T-helper 2 cell treated with Interferon-gamma antibody and Interleukin-4, amounts not matched to agents 5 μg/mL and 100 μg/mL, for 36 hours (primary cell): ENCODE measurements at regions not wholly inside any gene's neighbourhood (a gene's known extent, or its start where the extent isn't known, plus 50 kb on each side); places are given as distances from the start of the nearest gene placed in this dataset.

Experiments
- DNase-seq: peaks from one replicate; pipeline ENCODE4 v3.0.0; 2021; ENCODE audit warnings: low spot score
- H3K27ac Mint-ChIP-seq: one replicate; pipeline ENCODE4 v1.8.0; 2021; ENCODE audit warnings: mild to moderate bottlenecking, mixed read lengths
- H3K27me3 Mint-ChIP-seq: one replicate; pipeline ENCODE4 v1.8.0; 2021; ENCODE audit warnings: low read depth, mixed read lengths
- H3K36me3 Mint-ChIP-seq: one replicate; pipeline ENCODE4 v1.8.0; 2021; ENCODE audit warnings: low read depth, mixed read lengths
- H3K4me1 Mint-ChIP-seq: one replicate; pipeline ENCODE4 v1.8.0; 2021; ENCODE audit warnings: low read depth, mixed read lengths
- H3K4me3 Mint-ChIP-seq: one replicate; pipeline ENCODE4 v1.8.0; 2022; ENCODE audit warnings: mild to moderate bottlenecking, moderate library complexity, mixed read lengths
- H3K9me3 Mint-ChIP-seq: one replicate; pipeline ENCODE4 v1.8.0; 2021; ENCODE audit warnings: mixed read lengths

DNA sequence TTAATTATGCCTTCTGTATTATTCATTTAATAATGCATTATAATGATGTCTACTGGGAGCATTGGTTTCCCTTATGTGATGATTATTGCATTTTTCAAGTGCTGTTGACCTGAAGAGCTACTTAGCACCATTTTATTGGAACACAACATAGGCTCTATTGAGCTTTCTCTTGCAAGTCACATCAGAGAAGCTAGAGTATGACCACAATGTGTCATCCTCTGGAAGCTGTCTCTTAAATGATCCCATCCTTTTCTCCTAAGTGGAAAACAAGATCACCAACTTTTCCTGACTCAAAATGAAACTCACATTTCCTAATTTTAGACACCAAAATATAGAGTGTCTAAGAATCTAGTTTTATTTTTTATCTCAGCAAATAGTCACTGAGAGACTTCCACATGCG is 1451.9 kb downstream of the PCDH7 start:
- Mint-ChIP-seq H3K4me1 (no peaks in the 10 kb centered on the region), H3K9me3 (peaks cover 53% of the 10 kb centered on the region), H3K27ac (no peak overlapping the region), H3K36me3 (no peaks in the 10 kb centered on the region), H3K27me3 (no peaks in the 10 kb centered on the region), H3K4me3 (no peak overlapping the region)
- no peak for DNase-seq

DNA sequence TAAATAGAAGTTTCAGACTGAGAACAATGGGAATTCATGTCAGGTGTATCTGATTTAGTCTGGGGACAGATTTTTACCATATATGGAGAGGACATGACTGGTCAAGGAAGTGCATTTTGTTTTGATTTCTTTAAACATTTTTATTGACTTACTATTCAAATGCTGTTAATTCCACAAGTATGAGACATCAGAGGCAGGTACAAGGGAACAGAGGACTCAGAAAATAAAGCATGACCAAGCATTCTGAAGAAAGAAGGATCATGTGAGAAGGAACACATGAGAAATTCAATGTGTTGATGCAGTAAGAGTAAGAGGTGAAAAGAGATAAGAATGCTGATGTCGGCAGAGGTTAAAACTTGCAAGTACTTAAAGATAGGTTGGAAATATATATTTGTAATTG is 1452.6 kb downstream of the PCDH7 start:
- no peak for DNase-seq
- H3K27ac Mint-ChIP-seq = no peak overlapping the region
- no peak overlapping the region for H3K4me3 Mint-ChIP-seq
- no peaks in the 10 kb centered on the region for H3K27me3 Mint-ChIP-seq
- peaks cover 54% of the 10 kb centered on the region for H3K9me3 Mint-ChIP-seq
- H3K4me1 Mint-ChIP-seq = no peaks in the 10 kb centered on the region
- H3K36me3 Mint-ChIP-seq = no peaks in the 10 kb centered on the region

DNA sequence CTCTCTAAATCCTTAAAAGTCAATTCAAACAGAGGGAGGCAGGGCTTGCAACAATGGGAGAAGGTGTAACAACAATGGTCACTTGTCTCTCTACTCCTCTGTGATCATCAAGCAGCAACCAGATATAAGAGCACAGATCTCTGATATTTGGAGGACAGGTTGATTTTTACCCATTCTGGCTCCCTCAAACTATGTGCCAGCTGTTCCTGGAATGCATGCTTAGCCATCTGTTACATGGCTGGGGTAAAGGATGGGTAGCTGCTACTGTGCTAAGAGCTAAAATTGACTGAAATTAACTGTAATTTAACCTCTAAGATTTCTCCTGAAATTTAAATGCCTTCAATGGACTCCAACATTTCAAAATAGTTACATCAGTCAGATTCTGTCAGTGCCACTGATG is 1459.9 kb downstream of the PCDH7 start:
- no peak overlapping the region for H3K4me3 Mint-ChIP-seq
- no peak overlapping the region for H3K27ac Mint-ChIP-seq
- H3K9me3 Mint-ChIP-seq = peaks cover 41% of the 10 kb centered on the region
- no peaks in the 10 kb centered on the region for H3K27me3 Mint-ChIP-seq
- no peaks in the 10 kb centered on the region for H3K36me3 Mint-ChIP-seq
- H3K4me1 Mint-ChIP-seq = no peaks in the 10 kb centered on the region
- no peak for DNase-seq

DNA sequence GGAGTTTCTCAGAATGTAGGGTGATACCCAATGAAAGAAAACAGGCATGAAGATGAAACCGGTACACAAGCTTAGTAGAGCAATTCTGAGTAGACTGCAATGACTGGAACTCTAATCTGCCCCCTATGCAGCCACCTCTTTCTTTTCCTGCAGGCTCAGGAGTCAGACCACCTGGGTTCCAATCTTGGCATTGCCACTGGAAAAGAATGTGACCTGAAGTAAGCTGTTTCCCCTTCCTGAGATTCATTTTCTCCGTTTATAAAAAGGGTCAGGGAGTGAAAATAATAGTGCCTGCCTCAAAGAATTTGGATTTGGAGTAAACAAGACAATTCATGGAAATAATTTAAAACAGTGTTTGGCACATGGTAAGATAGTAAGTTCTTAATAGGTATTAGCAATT is 1464.0 kb downstream of the PCDH7 start:
- Mint-ChIP-seq H3K36me3 (no peaks in the 10 kb centered on the region), H3K4me3 (no peak overlapping the region), H3K9me3 (peaks cover 23% of the 10 kb centered on the region), H3K27me3 (no peaks in the 10 kb centered on the region), H3K27ac (no peak overlapping the region), H3K4me1 (no peaks in the 10 kb centered on the region)
- DNase-seq = no peak

DNA sequence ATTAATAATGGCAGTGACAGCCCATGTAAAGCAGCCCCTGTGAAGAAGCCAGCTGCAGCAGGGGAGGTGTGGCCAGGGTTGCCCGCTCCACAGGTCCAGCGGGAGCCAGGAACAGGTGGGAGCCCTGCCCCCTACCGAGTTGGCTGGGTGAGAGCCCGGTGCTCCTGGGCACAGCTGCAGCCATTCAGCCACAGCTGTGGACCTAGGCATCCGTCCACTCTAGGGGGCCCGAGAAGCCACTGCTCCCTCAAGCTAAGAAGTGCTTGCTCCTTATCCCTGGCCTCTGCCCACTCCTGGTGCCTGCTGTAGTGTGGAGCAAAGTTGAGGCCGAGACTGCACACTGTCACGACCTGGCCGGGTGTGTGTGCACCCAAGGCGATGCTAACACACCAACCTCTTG is 1469.0 kb downstream of the PCDH7 start:
- Mint-ChIP-seq H3K27ac (no peak overlapping the region), H3K9me3 (peaks cover 19% of the 10 kb centered on the region), H3K4me1 (no peaks in the 10 kb centered on the region), H3K27me3 (no peaks in the 10 kb centered on the region), H3K4me3 (no peak overlapping the region), H3K36me3 (no peaks in the 10 kb centered on the region)
- no peak for DNase-seq

DNA sequence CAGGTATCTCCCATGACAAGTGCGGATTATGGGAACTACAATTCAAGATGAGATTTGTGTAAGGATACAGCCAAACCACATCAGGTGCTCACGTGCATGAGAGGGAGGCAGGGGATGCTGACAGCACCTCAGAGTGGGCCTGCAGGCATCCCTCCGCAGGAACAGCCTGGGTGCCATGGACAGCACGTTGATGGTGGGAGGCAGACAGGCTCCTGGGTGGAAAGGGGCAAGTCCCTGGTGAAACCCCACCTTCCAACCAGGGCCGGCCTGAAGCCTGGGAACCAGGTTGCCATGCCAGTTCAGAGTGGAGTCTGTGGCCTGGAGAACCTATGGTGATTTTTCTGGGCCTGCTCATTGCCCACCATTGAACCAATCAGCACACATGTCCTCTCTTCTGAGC is 1469.6 kb downstream of the PCDH7 start:
- no peaks in the 10 kb centered on the region for H3K27me3 Mint-ChIP-seq
- DNase-seq = no peak
- H3K27ac Mint-ChIP-seq = no peak overlapping the region
- H3K36me3 Mint-ChIP-seq = no peaks in the 10 kb centered on the region
- H3K4me3 Mint-ChIP-seq = no peak overlapping the region
- H3K4me1 Mint-ChIP-seq = no peaks in the 10 kb centered on the region
- H3K9me3 Mint-ChIP-seq = peaks cover 20% of the 10 kb centered on the region

DNA sequence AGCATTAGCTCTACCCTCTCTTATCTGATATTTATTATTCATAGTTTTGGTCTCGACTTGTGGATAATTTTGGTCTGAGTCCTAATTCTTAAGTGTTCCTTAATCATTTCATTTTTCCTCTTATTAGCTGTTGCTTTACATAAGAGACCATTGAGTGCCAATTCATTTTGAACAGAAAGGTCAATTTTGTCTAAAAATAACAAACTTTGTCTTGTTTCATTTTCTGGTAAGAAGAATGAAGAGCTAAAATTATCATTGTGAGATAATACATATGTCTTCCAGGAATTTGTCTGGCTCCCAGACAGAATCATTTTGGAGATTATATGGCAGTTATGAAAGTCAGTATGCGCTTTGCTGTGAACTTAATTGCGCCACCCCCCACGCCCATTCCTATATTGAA is 1471.8 kb downstream of the PCDH7 start:
- Mint-ChIP-seq H3K27ac (no peak overlapping the region), H3K4me1 (no peaks in the 10 kb centered on the region)
- no peak for DNase-seq

DNA sequence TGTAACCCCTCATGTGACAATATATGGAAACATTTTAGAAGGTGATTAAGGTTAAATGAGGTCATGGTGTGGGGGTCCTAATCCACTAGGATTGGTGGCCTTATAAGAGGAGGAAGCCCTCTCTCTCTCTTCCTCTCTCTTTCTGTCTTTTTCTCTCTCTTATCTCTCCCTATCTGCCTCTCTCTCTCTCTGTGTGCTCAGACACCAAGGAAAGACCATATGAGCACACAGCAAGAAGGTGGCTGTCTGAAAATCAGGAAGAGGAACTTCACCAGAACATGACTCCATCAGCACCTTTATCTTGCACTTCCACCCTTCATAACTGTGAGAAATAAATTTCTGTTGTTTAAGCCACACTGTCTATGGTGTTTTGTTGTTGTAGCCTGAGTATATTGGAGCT is 1472.2 kb downstream of the PCDH7 start:
- DNase-seq = no peak
- H3K4me1 Mint-ChIP-seq = no peaks in the 10 kb centered on the region
- no peaks in the 10 kb centered on the region for H3K36me3 Mint-ChIP-seq
- no peak overlapping the region for H3K4me3 Mint-ChIP-seq
- H3K9me3 Mint-ChIP-seq = peaks cover 31% of the 10 kb centered on the region
- H3K27ac Mint-ChIP-seq = no peak overlapping the region
- no peaks in the 10 kb centered on the region for H3K27me3 Mint-ChIP-seq

More for the DNA sequence above, 1471.8 kb downstream of the PCDH7 start:
- peaks cover 30% of the 10 kb centered on the region for H3K9me3 Mint-ChIP-seq
- no peaks in the 10 kb centered on the region for H3K36me3 Mint-ChIP-seq
- H3K27me3 Mint-ChIP-seq = no peaks in the 10 kb centered on the region
- no peak overlapping the region for H3K4me3 Mint-ChIP-seq

DNA sequence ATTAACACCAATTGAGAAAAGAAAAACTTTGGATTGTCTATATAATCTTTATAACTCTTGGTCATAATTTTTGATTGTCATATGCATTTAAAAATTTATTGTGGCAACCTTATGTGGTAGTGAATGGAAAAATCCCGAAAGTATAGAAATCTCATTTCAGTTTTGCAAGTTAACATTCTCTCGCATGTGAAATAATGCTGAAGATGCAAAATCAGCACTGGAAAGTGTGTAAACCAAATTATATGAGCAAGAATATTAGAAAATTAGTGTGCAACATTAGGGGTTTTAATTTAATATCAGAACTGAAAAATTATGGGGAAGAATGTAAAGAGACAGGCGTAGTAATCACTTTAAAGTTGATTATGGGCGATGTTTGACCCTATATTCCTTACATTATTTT is 1472.8 kb downstream of the PCDH7 start:
- no peak overlapping the region for H3K4me3 Mint-ChIP-seq
- H3K9me3 Mint-ChIP-seq = peaks cover 31% of the 10 kb centered on the region
- H3K27me3 Mint-ChIP-seq = no peaks in the 10 kb centered on the region
- H3K4me1 Mint-ChIP-seq = no peaks in the 10 kb centered on the region
- DNase-seq = no peak
- no peak overlapping the region for H3K27ac Mint-ChIP-seq
- H3K36me3 Mint-ChIP-seq = no peaks in the 10 kb centered on the region

DNA sequence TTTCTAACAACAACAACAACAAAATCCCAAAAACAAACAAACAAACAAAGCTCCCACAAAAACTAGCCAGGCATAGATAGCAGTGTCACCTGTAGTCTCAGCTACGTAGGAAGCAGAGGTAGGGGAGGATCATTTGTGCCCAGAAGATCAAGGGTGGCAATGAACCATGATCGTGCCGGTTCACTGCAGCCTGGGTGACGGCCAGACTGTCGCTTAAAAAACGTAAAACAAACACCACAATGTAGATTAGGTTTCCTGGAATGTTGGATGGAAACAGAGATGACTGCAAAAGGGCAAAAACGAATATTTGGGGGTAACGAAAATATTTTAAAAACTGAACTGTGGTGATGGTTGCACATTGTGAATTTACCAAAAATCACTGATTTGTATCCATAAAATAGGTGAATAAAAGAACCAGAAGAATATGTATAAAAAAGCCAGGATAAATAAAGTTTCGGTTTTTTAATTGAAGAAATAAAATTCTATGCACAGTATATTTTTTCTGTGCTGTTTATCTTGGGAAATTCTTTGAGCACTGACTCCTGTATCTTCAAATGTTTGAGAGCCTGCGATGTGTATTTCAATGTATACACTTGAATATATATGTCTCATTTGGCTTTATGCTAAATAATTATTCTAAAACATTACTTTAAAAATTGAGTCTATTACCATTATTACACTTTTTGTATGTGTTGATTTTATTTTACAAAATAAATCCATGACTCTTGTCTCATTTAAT is 1477.0 kb downstream of the PCDH7 start:
- Mint-ChIP-seq H3K27me3 (no peaks in the 10 kb centered on the region), H3K27ac (no peak overlapping the region), H3K36me3 (no peaks in the 10 kb centered on the region), H3K4me1 (no peaks in the 10 kb centered on the region), H3K9me3 (peaks cover 37% of the 10 kb centered on the region), H3K4me3 (no peak overlapping the region)
- DNase-seq = no peak

DNA sequence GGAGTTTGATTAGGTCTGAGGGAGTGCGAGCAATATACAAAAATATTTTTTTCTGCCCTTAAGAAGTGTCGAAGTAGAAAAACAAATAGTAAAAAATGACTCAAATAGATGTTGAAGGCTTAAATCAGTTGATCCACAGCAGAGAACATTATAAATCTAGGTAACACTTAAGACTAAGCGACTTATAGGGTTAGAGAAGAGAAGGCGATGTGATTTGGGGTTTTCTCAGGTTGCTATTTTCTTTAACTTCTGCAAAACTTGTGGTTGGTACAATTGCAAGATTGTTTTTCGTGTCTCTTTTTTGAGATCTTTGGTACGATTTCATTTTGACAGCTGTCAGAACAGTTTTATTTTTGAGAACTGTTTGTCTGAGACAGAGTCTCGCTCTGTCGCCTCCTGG is 1479.5 kb downstream of the PCDH7 start:
- H3K4me1 Mint-ChIP-seq = no peaks in the 10 kb centered on the region
- DNase-seq = no peak

DNA sequence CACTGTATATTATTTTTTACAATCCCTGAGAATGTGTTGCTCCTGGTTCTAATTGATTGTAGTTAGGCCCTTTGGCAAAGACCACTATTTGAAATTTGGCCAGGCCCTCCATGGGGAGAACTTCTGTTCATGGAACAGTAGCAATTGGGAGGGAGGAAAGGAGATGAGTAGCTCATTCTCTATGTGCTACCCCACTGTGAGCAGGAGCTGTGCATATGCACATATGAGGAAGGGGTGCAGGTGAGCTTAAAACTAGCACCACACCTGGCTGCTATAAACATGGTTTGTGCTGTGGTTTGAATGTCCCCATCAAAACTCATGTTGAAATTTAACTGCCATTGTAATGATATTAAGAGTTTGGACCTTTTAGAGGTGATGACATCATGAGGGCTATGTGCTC is 1483.2 kb downstream of the PCDH7 start:
- Mint-ChIP-seq H3K9me3 (peaks cover 49% of the 10 kb centered on the region), H3K4me3 (no peak overlapping the region), H3K27me3 (no peaks in the 10 kb centered on the region), H3K4me1 (no peaks in the 10 kb centered on the region), H3K36me3 (no peaks in the 10 kb centered on the region), H3K27ac (no peak overlapping the region)
- DNase-seq = no peak

More for the DNA sequence above, 1479.5 kb downstream of the PCDH7 start:
- Mint-ChIP-seq H3K27me3 (no peaks in the 10 kb centered on the region), H3K4me3 (no peak overlapping the region), H3K36me3 (no peaks in the 10 kb centered on the region), H3K9me3 (peaks cover 48% of the 10 kb centered on the region), H3K27ac (no peak overlapping the region)

DNA sequence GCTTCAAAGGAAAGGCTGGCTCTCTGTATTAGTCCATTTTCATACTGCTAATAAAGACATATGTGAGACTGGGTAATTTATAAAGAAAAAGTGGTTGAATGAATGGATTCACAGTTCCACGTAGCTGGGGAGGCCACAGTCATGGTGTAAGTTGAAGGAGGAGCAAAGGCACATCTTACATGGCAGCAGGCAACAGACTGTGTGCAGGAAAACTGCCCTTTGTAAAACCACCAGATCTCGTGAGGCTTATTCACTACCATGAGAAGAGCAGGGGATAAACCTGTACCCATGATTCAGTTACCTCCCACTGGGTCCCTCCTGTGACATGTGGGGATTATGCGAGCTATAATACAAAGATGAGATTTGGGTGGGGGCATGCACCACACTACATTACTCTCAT is 1486.6 kb downstream of the PCDH7 start:
- H3K36me3 Mint-ChIP-seq = no peaks in the 10 kb centered on the region

DNA sequence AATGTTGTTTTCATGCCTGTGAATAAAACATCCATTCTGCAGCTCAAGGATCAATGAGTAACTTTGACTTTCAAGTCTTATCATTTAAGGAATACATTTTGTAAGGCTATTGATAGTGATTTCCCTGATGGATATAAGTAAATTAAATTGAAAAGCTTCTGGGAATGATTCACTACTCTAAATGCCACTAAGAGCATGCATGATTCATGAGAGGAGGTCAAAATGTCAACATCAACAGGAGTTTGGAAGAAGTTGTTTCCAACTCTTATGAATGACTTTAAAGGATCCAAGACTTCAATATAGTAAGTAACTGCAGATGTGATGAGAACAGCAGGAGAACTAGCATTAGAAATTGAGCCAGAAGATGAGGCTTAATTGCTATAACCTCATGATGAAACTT is 1487.3 kb downstream of the PCDH7 start:
- Mint-ChIP-seq H3K4me3 (no peak overlapping the region), H3K36me3 (no peaks in the 10 kb centered on the region), H3K4me1 (no peaks in the 10 kb centered on the region), H3K27me3 (no peaks in the 10 kb centered on the region), H3K27ac (no peak overlapping the region), H3K9me3 (peaks cover 53% of the 10 kb centered on the region)
- DNase-seq = no peak

More for the DNA sequence above, 1486.6 kb downstream of the PCDH7 start:
- peaks cover 60% of the 10 kb centered on the region for H3K9me3 Mint-ChIP-seq
- no peaks in the 10 kb centered on the region for H3K27me3 Mint-ChIP-seq
- DNase-seq = no peak
- H3K4me1 Mint-ChIP-seq = no peaks in the 10 kb centered on the region
- H3K27ac Mint-ChIP-seq = no peak overlapping the region
- no peak overlapping the region for H3K4me3 Mint-ChIP-seq

DNA sequence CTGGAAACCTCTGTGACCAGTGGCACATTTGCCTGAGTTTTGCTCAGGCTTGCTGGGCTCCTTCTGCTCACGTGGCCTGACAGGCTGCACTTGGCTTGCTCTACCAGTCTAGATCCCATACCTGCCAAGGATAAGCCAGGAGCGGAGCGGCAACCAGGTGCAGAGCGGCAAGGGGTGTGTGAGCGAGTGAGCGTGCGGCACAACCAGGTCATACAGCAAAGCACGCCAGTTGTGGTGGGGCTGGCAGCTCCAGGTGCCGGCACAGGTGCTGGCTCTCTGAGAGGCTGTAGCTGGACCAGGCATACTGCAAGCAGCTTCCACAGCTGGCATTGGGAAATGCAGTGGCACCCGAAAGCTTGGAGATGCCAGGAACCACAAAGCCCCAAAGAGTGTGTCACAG is 1495.1 kb downstream of the PCDH7 start:
- Mint-ChIP-seq H3K4me3 (no peak overlapping the region), H3K36me3 (no peaks in the 10 kb centered on the region), H3K4me1 (no peaks in the 10 kb centered on the region), H3K9me3 (peaks cover 29% of the 10 kb centered on the region), H3K27ac (no peak overlapping the region), H3K27me3 (no peaks in the 10 kb centered on the region)
- no peak for DNase-seq
